ENCODE measurements at regions not wholly inside any gene's neighbourhood (a gene's known extent, or its start where the extent isn't known, plus 50 kb on each side); places are given as distances from the start of the nearest gene placed in this dataset.

- DNase-seq (ENCODE audit: low spot score): no peak
- no peak for TF ChIP-seq CTCF (IDR thresholded peaks at IDR 0.05; ENCODE audit: borderline replicate concordance, control extremely low read depth, extremely low read depth, insufficient read depth, missing control alignments)
- in situ Hi-C loops (cut with MboI; ENCODE audit: low sequenced_read_pairs, unreplicated experiment): no loop called here
These were observed 544.5 kb downstream of the MAFB start for GRCh38 chr20:40144581-40144980.

- DNase-seq (ENCODE audit: low spot score): no peak
- TF ChIP-seq CTCF (IDR thresholded peaks at IDR 0.05; ENCODE audit: borderline replicate concordance, control extremely low read depth, extremely low read depth, insufficient read depth, missing control alignments): no peak
- in situ Hi-C loops (cut with MboI; ENCODE audit: low sequenced_read_pairs, unreplicated experiment): no loop called here
These were observed 554.9 kb downstream of the MAFB start for GRCh38 chr20:40134176-40134575.

- in situ Hi-C loops (cut with MboI; ENCODE audit: low sequenced_read_pairs, unreplicated experiment): no loop called here
- DNase-seq (ENCODE audit: low spot score): no peak
- TF ChIP-seq CTCF (IDR thresholded peaks at IDR 0.05; ENCODE audit: borderline replicate concordance, control extremely low read depth, extremely low read depth, insufficient read depth, missing control alignments): no peak
These were observed 568.2 kb downstream of the MAFB start for GRCh38 chr20:40120827-40121226.

- TF ChIP-seq CTCF (IDR thresholded peaks at IDR 0.05; ENCODE audit: borderline replicate concordance, control extremely low read depth, extremely low read depth, insufficient read depth, missing control alignments): no peak
- in situ Hi-C loops (cut with MboI; ENCODE audit: low sequenced_read_pairs, unreplicated experiment): no loop called here
- DNase-seq (ENCODE audit: low spot score): no peak
These were observed 577.8 kb downstream of the MAFB start for GRCh38 chr20:40111282-40111681.

- TF ChIP-seq CTCF (IDR thresholded peaks at IDR 0.05; ENCODE audit: borderline replicate concordance, control extremely low read depth, extremely low read depth, insufficient read depth, missing control alignments): no peak
- no peak for DNase-seq (ENCODE audit: low spot score)
- in situ Hi-C loops (cut with MboI; ENCODE audit: low sequenced_read_pairs, unreplicated experiment): no loop called here
These were observed 578.7 kb downstream of the MAFB start for GRCh38 chr20:40110311-40110831.

- DNase-seq (ENCODE audit: low spot score): no peak
- in situ Hi-C loops (cut with MboI; ENCODE audit: low sequenced_read_pairs, unreplicated experiment): no loop called here
- no peak for TF ChIP-seq CTCF (IDR thresholded peaks at IDR 0.05; ENCODE audit: borderline replicate concordance, control extremely low read depth, extremely low read depth, insufficient read depth, missing control alignments)
These were observed 579.9 kb downstream of the MAFB start for GRCh38 chr20:40109136-40109535.

DNA sequence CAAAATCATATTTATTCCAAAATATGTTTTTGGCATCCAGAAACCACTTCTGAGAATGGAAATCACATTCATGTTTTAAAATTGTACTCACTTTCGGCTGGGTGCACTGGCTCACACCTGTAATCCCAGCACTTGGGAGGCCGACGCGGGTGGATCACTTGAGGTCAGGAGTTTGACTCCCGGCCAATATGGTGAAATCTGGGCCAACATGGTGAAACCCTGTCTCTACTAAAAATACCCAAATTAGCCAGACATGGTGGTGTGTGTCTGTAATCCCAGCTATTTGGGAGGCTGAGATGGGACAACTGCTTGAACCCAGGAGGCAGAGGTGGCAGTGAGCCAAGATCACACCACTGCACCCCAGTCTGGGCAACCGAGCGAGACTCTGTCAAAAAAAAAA is 580.7 kb downstream of the MAFB start:
- TF ChIP-seq CTCF (IDR thresholded peaks at IDR 0.05; ENCODE audit: borderline replicate concordance, control extremely low read depth, extremely low read depth, insufficient read depth, missing control alignments): no peak
- DNase-seq (ENCODE audit: low spot score): no peak
- in situ Hi-C loops (cut with MboI; ENCODE audit: low sequenced_read_pairs, unreplicated experiment): no loop called here
